CD14-positive monocyte (primary cell): ENCODE measurements at regions not wholly inside any gene's neighbourhood (a gene's known extent, or its start where the extent isn't known, plus 50 kb on each side); places are given as distances from the start of the nearest gene placed in this dataset.

Experiments
- DNase-seq, 3 donors: peaks; one replicate each; pipeline ENCODE4 v3.0.0-alpha.2; 2011 to 2022
- H2AFZ ChIP-seq: 2 replicates; pipeline ENCODE4 v1.6.0; 2012; ENCODE audit warnings: mild to moderate bottlenecking, low read depth, low read length, inconsistent platforms; ENCODE audit not compliant: insufficient read depth, poor library complexity, severe bottlenecking
- H3K27ac ChIP-seq, 2 donors: 1 replicate in 1 of 2; 2 replicates in 1 of 2; pipeline ENCODE4 v1.5.1; 2012 to 2013; ENCODE audit warnings: low read length in 2 of 2, control low read depth in 1 of 2, inconsistent platforms in 1 of 2, low read depth in 1 of 2, mild to moderate bottlenecking in 1 of 2
- H3K27me3 ChIP-seq, 2 donors: one replicate each; pipeline versions ENCODE4 v1.6.0 to v1.6.1; 2011 to 2013; ENCODE audit warnings: low read length in 2 of 2; ENCODE audit not compliant: control insufficient read depth in 2 of 2, insufficient read depth in 2 of 2
- H3K36me3 ChIP-seq, 2 donors: replicated peaks in 1 of 2; 1 replicate in 1 of 2; 2 replicates in 1 of 2; pipeline versions ENCODE4 v1.5.1 to v1.6.1; 2012 to 2013; ENCODE audit warnings: low read length in 2 of 2, control low read depth in 1 of 2, inconsistent platforms in 1 of 2, mild to moderate bottlenecking in 1 of 2; ENCODE audit not compliant: insufficient read depth in 2 of 2, control insufficient read depth in 1 of 2
- H3K4me1 ChIP-seq, 2 donors: 1 replicate in 1 of 2; 2 replicates in 1 of 2; pipeline versions ENCODE4 v1.5.1 to v1.6.1; 2012 to 2013; ENCODE audit warnings: low read length in 2 of 2, control low read depth in 1 of 2, inconsistent platforms in 1 of 2, mild to moderate bottlenecking in 1 of 2, moderate library complexity in 1 of 2; ENCODE audit not compliant: insufficient read depth in 2 of 2, control insufficient read depth in 1 of 2
- H3K4me2 ChIP-seq: replicated peaks from 2 replicates; pipeline ENCODE3; 2012; ENCODE audit warnings: low read length, moderate library complexity, mild to moderate bottlenecking; ENCODE audit not compliant: poor library complexity, severe bottlenecking; ENCODE audit errors: extremely low read depth
- H3K4me3 ChIP-seq, 3 experiments: fragments of 200-600 bp in 1 of 3; sonication (generic) in 1 of 3; replicated peaks in 1 of 3; 1 replicate in 2 of 3; 2 replicates in 1 of 3; pipeline ENCODE4 v1.5.1; 2011 to 2013; ENCODE audit warnings: low read length in 3 of 3, mild to moderate bottlenecking in 3 of 3, control low read depth in 2 of 3, low read depth in 2 of 3, inconsistent platforms in 1 of 3, moderate library complexity in 1 of 3
- H3K79me2 ChIP-seq: 2 replicates; pipeline ENCODE4 v1.6.0; 2012; ENCODE audit warnings: mild to moderate bottlenecking, control low read depth, inconsistent platforms, low read length, moderate library complexity; ENCODE audit not compliant: insufficient read depth
- H3K9ac ChIP-seq: 2 replicates; pipeline ENCODE4 v1.6.0; 2017; ENCODE audit warnings: low read length, mild to moderate bottlenecking; ENCODE audit not compliant: insufficient read depth, poor library complexity, severe bottlenecking
- H3K9me3 ChIP-seq, 2 donors: replicated peaks in 1 of 2; 1 replicate in 1 of 2; 2 replicates in 1 of 2; pipeline versions ENCODE4 v1.5.1 to v1.6.1; 2012 to 2013; ENCODE audit warnings: low read length in 2 of 2, control low read depth in 1 of 2; ENCODE audit not compliant: control insufficient read depth in 1 of 2, insufficient read depth in 1 of 2
- H4K20me1 ChIP-seq: 2 replicates; pipeline ENCODE4 v1.6.0; 2012; ENCODE audit warnings: mild to moderate bottlenecking, low read length, control low read depth, moderate library complexity; ENCODE audit not compliant: insufficient read depth
- H3K27ac Mint-ChIP-seq, 7 donors: one replicate each; pipeline ENCODE4 v1.8.0; 2020; ENCODE audit warnings: mild to moderate bottlenecking in 7 of 7, mixed read lengths in 7 of 7, moderate library complexity in 6 of 7, inconsistent platforms in 2 of 7
- H3K27me3 Mint-ChIP-seq, 3 donors: one replicate each; pipeline ENCODE4 v1.8.0; 2021 to 2022; ENCODE audit warnings: low read depth in 3 of 3, mild to moderate bottlenecking in 3 of 3, mixed read lengths in 3 of 3, moderate library complexity in 3 of 3, inconsistent platforms in 1 of 3
- H3K36me3 Mint-ChIP-seq, 2 donors: one replicate each; pipeline ENCODE4 v1.8.0; 2020; ENCODE audit warnings: mixed read lengths in 2 of 2, inconsistent platforms in 1 of 2, mild to moderate bottlenecking in 1 of 2
- H3K4me1 Mint-ChIP-seq: one replicate; pipeline ENCODE4 v1.8.0; 2020; ENCODE audit warnings: mild to moderate bottlenecking, mixed read lengths
- H3K4me3 Mint-ChIP-seq, 2 donors: one replicate each; pipeline ENCODE4 v1.8.0; 2020; ENCODE audit warnings: mild to moderate bottlenecking in 2 of 2, mixed read lengths in 2 of 2, moderate library complexity in 1 of 2
- H3K9me3 Mint-ChIP-seq, 7 donors: one replicate each; pipeline ENCODE4 v1.8.0; 2020 to 2022; ENCODE audit warnings: mixed read lengths in 7 of 7, mild to moderate bottlenecking in 6 of 7, moderate library complexity in 6 of 7, inconsistent platforms in 2 of 7
- CTCF ChIP-seq: fragments of 200-600 bp; IDR thresholded peaks from one replicate; pipeline ENCODE4 v1.8.0; 2022; ENCODE audit warnings: antibody characterized with exemption, mild to moderate bottlenecking
- WGBS: methylation state at CpG from one replicate; pipeline ENCODE4 v1.1.5; 2013; ENCODE audit warnings: missing lambda C conversion rate; ENCODE audit not compliant: insufficient coverage; 5-methylcytosine and 5-hydroxymethylcytosine counted together
- intact Hi-C, 2 donors: fragments of 100-400 bp; cut with micrococcal nuclease; formaldehyde crosslinking; loops; one replicate each; pipeline versions ENCODE4 v1.15.0 to v1.15.1; 2023

DNA sequence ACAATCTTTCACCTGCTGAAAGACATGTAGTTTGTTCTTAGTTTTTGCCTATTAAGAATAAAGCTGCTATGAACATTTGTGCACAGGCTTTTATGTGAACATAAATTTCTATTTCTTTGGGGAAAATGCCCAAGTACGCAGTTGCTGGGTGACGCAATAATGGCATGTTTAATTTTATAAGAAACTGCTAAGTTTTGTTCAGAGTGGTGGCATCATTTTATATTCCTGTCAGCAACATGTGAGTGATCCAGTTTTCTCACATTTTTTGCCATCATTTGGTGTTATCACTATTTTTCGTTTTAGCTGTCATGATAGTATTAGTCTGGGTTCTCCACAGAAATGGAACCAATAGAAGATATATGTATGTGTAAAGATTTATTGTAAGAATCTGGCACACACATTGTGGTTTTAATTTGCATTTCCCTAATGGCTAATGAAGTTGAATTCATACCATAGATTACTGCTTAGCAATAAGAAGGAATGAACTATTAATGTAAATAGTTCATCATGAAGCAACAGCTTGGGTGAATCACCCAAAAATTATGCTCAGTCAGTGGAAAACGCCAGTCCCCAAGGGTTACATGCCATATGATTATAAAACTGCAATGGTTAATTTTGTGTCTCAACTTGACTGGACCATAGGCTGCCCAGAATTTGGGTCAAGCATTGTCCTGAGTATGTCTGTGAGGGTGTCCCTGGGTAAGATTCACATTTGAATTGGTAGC lies 358.6 kb downstream of the MSX2 start:
- TF ChIP-seq CTCF: no peak
- intact Hi-C loops: no loop called here
- H3K9me3 ChIP-seq: no peaks in the 10 kb centered on the region
- H3K79me2 ChIP-seq: no peaks in the 10 kb centered on the region
- H3K36me3 ChIP-seq: no peaks in the 10 kb centered on the region
- H3K27me3 Mint-ChIP-seq: peaks cover 0 to 2% (median 0%) of the 10 kb centered on the region in 3 donors
- H3K27me3 ChIP-seq: no peaks in the 10 kb centered on the region
- H3K4me1 ChIP-seq: no peaks in the 10 kb centered on the region
- no peaks in the 10 kb centered on the region for H3K4me1 Mint-ChIP-seq
- H3K9me3 Mint-ChIP-seq: peaks cover 0 to 2% (median 0%) of the 10 kb centered on the region in 7 donors
- no peak overlapping the region for H3K27ac ChIP-seq
- H3K4me2 ChIP-seq: no peak overlapping the region
- H3K27ac Mint-ChIP-seq: no peak overlapping the region
- no peak overlapping the region for H3K4me3 ChIP-seq
- no peak overlapping the region for H3K9ac ChIP-seq
- no peak for DNase-seq
- no peaks in the 10 kb centered on the region for H3K36me3 Mint-ChIP-seq
- no peak overlapping the region for H2AFZ ChIP-seq
- no CpG with 5 or more reads among the region's 4 CpGs for WGBS
- no peak overlapping the region for H3K4me3 Mint-ChIP-seq
- H4K20me1 ChIP-seq: no peaks in the 10 kb centered on the region

GRCh38 chr5:175082346-175082745 lies 358.0 kb downstream of the MSX2 start:
- Mint-ChIP-seq H3K4me3 (no peak overlapping the region), H3K4me1 (no peaks in the 10 kb centered on the region), H3K9me3 (peaks cover 0 to 2% (median 0%) of the 10 kb centered on the region in 7 donors), H3K27ac (no peak overlapping the region), H3K27me3 (peaks cover 0 to 2% (median 0%) of the 10 kb centered on the region in 3 donors), H3K36me3 (no peaks in the 10 kb centered on the region)
- no peak for TF ChIP-seq CTCF
- Histone ChIP-seq H3K4me2 (no peak overlapping the region), H3K9me3 (no peaks in the 10 kb centered on the region), H3K4me1 (no peaks in the 10 kb centered on the region), H3K36me3 (no peaks in the 10 kb centered on the region), H3K27ac (no peak overlapping the region), H3K27me3 (no peaks in the 10 kb centered on the region), H2AFZ (no peak overlapping the region), H3K79me2 (no peaks in the 10 kb centered on the region), H3K4me3 (no peak overlapping the region), H3K9ac (no peak overlapping the region), H4K20me1 (no peaks in the 10 kb centered on the region)
- intact Hi-C loops: no loop called here
- WGBS: 100% methylated on average over 1 of the region's 1 CpG
- DNase-seq: no peak
